K562 (cell line): ENCODE measurements at regions not wholly inside any gene's neighbourhood (a gene's known extent, or its start where the extent isn't known, plus 50 kb on each side); places are given as distances from the start of the nearest gene placed in this dataset.

Experiments used
- ARID3A ChIP-seq: IDR thresholded peaks from 2 replicates; pipeline ENCODE4 v1.6.1; 2012; ENCODE audit warnings: low read depth, low read length, improper control_type of control experiment, borderline replicate concordance
- ARID4B ChIP-seq: sonication (generic); formaldehyde crosslinking; IDR thresholded peaks from 2 replicates; pipeline ENCODE4 v1.8.0; 2022; ENCODE audit warnings: mild to moderate bottlenecking, missing genetic modification reagents
- ATF2 ChIP-seq: sonication (generic); formaldehyde crosslinking; IDR thresholded peaks from 2 replicates; pipeline ENCODE4 v1.8.1; 2022; ENCODE audit warnings: missing genetic modification reagents
- CTCF ChIP-seq, 3 experiments: IDR thresholded peaks in 2 of 3; conservative IDR thresholded peaks in 1 of 3; 2 replicates each; pipeline ENCODE4 v1.5.1; 2011 to 2012; ENCODE audit warnings: low read length in 3 of 3, mild to moderate bottlenecking in 3 of 3, control low read depth in 2 of 3, improper control_type of control experiment in 1 of 3, inconsistent platforms in 1 of 3, low read depth in 1 of 3, mixed read lengths in 1 of 3, moderate library complexity in 1 of 3; ENCODE audit not compliant: insufficient read depth in 2 of 3
- ELF2 ChIP-seq: fragments of 250-450 bp; sonication (Bioruptor Pico); IDR thresholded peaks from 2 replicates; pipeline ENCODE4 v1.5.0; 2021; ENCODE audit warnings: mild to moderate bottlenecking
- ETS1 ChIP-seq: conservative IDR thresholded peaks from 2 replicates; pipeline ENCODE4 v1.6.1; 2011; ENCODE audit warnings: low read depth, mild to moderate bottlenecking, low read length; ENCODE audit not compliant: control insufficient read depth
- NCOR1 ChIP-seq: fragments of 450-650 bp; IDR thresholded peaks from 2 replicates; pipeline ENCODE4 v1.6.1; 2016; ENCODE audit warnings: mild to moderate bottlenecking, moderate library complexity
- PHB2 ChIP-seq: fragments of 450-650 bp; IDR thresholded peaks from 2 replicates; pipeline ENCODE4 v1.6.1; 2017; ENCODE audit warnings: low read depth
- REST ChIP-seq, 2 experiments: fragments of 450-650 bp; formaldehyde crosslinking in 1 of 2; IDR thresholded peaks; 2 replicates each; pipeline versions ENCODE4 v1.4.0 to v1.6.1; 2014 to 2020; ENCODE audit warnings: mild to moderate bottlenecking in 2 of 2, borderline replicate concordance in 1 of 2, low read depth in 1 of 2
- SMC3 ChIP-seq: conservative IDR thresholded peaks from 2 replicates; pipeline ENCODE4 v1.6.1; 2011; ENCODE audit warnings: low read depth, low read length, improper control_type of control experiment; ENCODE audit not compliant: insufficient read depth
- TAF1 ChIP-seq: IDR thresholded peaks from 2 replicates; pipeline ENCODE4 v1.6.1; 2011; ENCODE audit warnings: mild to moderate bottlenecking, low read length, moderate library complexity; ENCODE audit not compliant: insufficient read depth, control insufficient read depth, severe bottlenecking; ENCODE audit errors: extremely low read depth
- ZFP36 ChIP-seq: fragments of 150-350 bp; IDR thresholded peaks from 2 replicates; pipeline ENCODE4 v1.6.1; 2018; ENCODE audit warnings: low read length, low read depth; ENCODE audit not compliant: partially characterized antibody
- ZNF699 ChIP-seq: fragments of 250-450 bp; sonication (Bioruptor Pico); IDR thresholded peaks from 2 replicates; pipeline ENCODE4 v1.8.0; 2021; ENCODE audit warnings: mild to moderate bottlenecking, moderate library complexity; ENCODE audit not compliant: insufficient replicate concordance

GRCh38 chr1:30000266-30000665, 723.1 kb downstream of the MATN1 start:
- TF ChIP-seq REST (IDR thresholded peaks at IDR 0.05; ENCODE audit: borderline replicate concordance) (no peak), REST (CRISPR knock-in tag; IDR thresholded peaks at IDR 0.05; ENCODE audit: low read depth) (no peak), ZNF699 (no peak), NCOR1 (no peak), ZFP36 (no peak), ETS1 (no peak), ATF2 (CRISPR knock-in tag) (no peak), SMC3 (no peak), ARID4B (no peak), PHB2 (no peak), CTCF (IDR thresholded peaks at IDR 0.05 in 2 of 3, conservative IDR thresholded peaks at IDR 0.05 in 1 of 3; ENCODE audit: insufficient read depth in 2 of 3, low read depth in 1 of 3, low read length in 3 of 3) (no peak), TAF1 (no peak), ELF2 (CRISPR knock-in tag) (no peak), ARID3A (no peak)
